Stimulated activated CD8-positive, alpha-beta memory T cell treated with anti-CD3 and anti-CD28 coated beads, Interleukin-15, amount 100 ng/mL, for 24 hours (primary cell): ENCODE measurements at regions not wholly inside any gene's neighbourhood (a gene's known extent, or its start where the extent isn't known, plus 50 kb on each side); places are given as distances from the start of the nearest gene placed in this dataset.
"Not testable (repeated sequence)": the region's sequence is repeated elsewhere in the genome, so short reads cannot be mapped to it uniquely, and the experiment has no call there.

Source experiments
- DNase-seq: peaks from one replicate; pipeline ENCODE4 v3.0.0-alpha.2; 2020; ENCODE audit warnings: low read depth

- DNase-seq, result no peak
These were observed 132.9 kb downstream of the SOCS6 start for GRCh38 chr18:70421471-70422390.

DNA sequence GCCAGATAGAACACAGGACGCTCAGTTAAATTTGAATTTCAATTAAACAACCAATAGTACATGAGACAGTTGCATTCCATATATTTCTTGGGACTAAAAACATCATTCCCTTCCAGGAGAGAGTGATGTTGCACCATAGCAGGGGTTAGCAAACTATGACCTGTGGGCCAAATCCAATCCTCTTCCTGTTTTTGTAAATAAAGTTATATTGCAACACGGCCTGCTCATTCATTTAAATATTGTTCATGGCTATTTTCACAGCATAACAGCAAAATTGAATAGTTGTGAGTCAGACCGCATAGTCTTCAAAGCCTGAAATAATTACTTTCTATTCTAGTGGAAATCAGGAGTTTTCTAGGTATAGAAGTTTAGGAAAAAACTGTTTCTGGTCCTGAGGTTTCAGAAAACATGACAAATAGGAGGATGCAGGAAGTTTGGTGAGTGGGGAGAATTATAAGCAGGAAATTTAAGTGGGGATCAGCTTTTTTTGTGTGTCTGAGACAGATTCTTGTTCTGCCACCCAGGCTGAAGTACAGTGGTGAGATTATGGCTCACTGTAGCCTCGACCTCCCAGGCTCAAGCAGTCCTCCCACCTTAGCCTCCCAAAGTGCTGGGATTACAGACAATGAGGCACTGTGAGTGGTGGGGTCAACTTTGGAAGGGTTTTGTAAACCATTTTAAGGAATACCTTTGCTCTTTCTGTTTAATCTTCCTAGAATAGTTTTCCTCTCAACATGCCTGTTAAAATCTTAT lies 131.5 kb downstream of the SOCS6 start:
- no peak for DNase-seq

DNA sequence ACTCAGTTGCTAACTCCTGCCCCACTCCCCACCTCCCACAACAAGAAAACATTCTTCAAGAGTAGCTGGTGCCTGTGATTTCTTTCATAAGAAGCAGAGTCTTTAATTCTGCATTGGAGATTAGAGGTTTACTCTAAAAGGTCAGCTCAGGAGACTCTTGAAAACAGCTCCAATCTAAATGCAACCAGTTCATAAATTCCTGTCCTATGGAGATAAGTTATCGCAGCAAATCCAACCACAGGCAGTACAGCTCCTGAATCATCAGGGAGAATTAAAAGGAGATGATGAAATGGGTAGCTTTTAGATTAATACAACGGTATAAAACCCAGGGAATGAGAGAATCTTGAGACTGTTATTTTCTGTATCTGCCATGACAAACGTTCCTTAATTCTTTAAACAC lies 130.7 kb downstream of the SOCS6 start:
- DNase-seq, result no peak

DNA sequence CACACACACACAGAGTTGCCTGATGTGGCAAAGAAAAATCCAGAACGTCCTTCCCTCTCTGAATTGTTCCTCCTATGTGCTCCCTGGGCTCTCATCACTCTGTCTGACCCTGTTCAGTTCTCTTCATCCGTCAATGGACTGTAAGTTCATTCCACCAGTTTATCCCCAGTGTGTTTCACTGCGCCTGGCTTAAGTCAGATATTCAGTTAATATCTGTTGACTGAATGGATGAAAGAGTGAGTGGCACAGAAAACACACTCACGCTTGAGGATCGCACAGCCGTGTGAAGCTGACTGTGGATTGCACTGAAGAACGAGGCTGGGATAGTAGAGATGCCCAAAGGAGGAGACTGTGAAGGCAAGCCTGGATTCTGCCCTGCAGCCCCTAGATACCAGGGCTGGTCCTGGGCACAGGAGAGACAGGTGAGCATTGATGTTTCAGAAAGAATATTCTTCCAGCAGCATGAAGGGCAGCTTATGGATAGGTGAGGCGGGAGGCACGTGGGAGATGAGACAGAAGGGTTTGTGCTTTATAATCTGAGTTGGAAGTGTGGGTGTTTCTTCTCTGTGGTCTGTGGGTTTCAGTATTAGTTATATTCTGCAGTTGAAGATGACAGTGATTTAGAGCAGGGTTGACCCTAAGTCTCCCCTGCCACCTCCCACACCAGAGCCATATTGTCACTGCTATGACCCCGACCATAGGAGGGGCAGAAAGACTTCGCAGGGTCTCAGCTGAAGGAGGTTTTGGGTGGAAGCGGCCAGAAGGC lies 129.9 kb downstream of the SOCS6 start:
- DNase-seq, result no peak

- no peak for DNase-seq
These were observed 129.0 kb downstream of the SOCS6 start for GRCh38 chr18:70417847-70418246.

DNA sequence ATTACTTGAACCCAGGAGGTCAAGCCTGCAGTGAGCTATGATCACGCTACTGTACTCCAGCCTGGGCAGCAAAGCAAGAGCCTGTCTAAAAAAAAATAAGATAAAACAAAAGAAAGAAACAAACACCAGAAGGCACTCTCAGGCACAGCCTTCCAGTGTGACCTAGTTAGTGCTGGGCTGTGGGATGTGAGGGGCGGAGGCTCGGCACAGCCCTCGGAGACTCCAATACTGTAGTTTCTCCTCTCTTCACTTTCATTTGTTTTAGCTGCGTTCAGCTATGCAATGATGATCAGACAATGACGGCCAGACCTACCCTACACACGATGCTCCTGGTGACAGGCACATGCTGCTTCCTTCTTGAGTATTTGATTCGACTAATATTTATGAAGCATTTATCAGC lies 127.7 kb downstream of the SOCS6 start:
- no peak for DNase-seq

DNA sequence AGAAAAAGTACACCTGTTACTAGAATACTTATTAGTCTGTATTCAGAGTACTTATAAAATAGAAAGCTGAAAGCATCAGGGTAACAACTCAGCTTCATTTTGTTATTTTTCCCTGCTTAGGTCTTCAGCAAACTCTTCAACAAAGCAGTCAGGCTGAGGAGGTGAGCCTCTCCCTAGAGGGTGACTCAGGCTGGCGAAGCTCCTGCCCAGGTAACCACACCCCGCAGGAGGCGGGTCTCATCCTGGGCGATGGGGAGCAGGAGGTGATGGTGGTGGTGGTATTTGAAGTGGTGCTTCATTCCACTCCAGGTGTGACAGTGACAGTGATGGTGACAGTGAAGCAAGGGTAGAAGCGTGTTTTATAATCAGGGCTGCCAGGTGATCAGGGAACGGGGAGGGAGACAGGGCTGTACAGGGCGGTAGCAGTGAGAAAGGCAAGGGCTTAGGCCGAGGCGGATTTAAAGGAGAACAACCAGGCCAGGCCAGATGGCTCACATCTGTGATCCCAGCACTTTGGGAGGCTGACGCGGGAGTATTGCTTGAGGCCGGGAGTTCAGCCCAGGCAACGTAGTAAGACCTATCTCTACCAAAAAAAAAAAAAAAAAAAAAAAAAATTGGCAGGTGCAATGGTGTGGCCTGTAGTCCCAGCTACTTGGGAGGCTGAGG lies 127.1 kb downstream of the SOCS6 start:
- no peak for DNase-seq

GRCh38 chr18:70414315-70414900 lies 125.6 kb downstream of the SOCS6 start:
- no peak for DNase-seq

- no peak for DNase-seq
These were observed 124.6 kb downstream of the SOCS6 start for GRCh38 chr18:70413455-70413854.

DNA sequence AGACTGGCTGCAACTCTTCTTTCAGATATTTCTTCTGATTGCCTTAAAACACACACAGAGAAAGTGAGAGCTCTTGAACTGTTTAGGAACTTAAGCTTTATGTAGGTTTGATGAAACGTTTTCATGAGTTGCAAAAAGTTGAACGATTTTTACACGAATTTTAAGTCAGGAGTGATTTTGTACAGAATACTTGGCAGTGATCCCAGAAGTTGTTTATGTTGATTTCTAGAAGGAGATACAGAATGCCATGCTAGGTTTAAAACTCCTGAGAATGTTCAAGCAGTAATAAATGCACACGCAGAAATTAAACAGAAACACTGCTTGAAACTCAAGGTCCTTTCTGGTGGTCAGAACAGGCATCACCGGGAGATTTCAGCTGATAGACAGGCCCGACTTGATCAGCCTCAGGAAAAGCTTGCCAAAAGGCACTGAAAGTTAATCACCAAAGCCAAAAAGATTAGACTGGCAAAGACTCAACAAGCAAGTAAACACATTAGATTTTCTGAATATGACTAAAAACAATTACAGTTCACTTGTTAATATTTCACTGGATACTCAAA lies 123.1 kb downstream of the SOCS6 start:
- no peak for DNase-seq

GRCh38 chr18:70411307-70411706 lies 122.5 kb downstream of the SOCS6 start:
- no peak for DNase-seq

DNA sequence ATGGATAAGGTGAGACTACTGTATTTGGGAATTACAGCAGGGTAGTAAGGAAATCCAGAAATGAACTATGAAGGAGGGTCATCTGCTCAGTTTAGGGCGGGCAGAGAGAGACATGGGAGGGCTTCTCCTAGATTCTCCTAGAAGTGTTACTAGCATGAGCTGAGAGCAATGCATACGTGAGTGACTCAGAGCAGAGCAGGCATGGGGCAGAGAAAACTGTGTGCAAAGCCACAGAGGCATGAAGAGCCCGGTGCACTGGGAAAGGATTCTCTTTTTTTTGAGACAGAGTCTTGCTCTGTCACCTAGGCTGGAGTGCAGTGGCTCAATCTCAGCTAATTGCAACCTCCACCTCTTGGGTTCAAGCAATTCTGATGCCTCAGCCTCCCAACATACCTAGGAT lies 116.2 kb downstream of the SOCS6 start:
- no peak for DNase-seq

DNA sequence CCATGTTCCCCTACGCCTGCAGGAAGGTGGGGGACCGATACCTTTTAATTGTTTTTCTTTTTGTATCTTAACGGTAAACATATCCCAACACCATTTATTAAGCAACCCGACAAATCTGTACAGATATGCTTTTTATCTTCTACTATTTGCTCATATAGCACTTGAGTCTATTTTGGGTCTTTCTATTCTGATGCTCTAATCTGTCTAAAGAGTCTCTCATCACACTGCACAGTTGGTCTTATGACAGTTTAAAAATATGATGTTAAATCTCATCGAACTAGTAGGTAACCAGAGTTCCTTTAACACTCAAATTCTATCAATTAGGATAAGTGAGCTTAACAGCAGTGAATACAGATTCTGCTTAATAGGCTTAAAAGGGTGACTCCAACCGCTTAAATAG lies 111.6 kb downstream of the SOCS6 start:
- DNase-seq, result no peak

DNA sequence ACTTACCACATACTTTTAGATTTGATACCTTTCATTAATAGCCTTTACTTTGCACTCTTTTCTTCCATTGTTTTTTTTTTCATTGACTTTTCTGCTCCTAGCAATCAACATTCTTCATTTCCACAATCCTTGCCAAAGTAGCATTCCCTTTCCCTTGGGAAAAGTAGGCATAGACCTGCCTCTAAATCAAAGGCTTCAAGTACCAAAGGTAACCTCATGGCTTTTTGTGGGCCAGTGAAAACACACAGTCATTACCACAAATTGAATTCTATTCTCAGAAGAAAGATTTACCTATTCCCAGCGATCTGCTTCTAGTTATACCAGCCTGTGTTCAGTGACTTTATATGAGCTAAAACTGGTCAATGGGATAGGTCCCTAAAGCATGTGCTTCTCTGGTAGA lies 109.2 kb downstream of the SOCS6 start:
- DNase-seq, result no peak

DNA sequence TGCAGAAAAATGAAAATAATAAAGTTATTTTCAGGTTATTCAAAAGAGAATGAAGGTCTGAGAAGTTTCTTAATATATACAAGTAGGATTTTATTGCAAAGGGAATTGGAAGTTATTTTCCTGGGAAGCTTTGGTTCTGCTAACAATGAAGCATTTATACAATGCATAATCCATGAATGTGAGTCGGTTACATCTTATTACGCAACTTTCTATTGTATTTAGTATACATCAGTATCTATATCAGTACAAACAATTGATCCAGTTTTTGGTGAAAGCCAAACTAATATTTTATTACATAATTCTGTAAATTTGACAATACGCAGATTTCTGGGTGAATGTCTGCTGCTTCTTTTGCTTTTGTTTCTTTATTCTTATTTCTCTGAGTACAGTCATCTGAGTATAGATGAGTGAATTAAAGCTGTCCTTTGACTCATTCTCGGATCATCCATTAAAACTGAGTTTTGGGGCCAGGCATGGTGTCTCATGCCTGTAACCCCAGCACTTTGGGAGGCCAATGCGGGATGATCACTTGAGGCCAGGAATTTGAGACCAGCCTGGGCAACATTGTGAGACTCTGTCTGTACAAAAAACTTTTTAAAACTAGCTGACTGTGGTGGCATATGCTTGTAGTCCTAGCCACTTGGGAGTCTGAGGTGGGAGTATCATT lies 108.5 kb downstream of the SOCS6 start:
- no peak for DNase-seq

GRCh38 chr18:70395771-70396170 lies 106.9 kb downstream of the SOCS6 start:
- DNase-seq, result not testable (repeated sequence)

- no peak for DNase-seq
These were observed 105.8 kb downstream of the SOCS6 start for GRCh38 chr18:70394672-70395071.

DNA sequence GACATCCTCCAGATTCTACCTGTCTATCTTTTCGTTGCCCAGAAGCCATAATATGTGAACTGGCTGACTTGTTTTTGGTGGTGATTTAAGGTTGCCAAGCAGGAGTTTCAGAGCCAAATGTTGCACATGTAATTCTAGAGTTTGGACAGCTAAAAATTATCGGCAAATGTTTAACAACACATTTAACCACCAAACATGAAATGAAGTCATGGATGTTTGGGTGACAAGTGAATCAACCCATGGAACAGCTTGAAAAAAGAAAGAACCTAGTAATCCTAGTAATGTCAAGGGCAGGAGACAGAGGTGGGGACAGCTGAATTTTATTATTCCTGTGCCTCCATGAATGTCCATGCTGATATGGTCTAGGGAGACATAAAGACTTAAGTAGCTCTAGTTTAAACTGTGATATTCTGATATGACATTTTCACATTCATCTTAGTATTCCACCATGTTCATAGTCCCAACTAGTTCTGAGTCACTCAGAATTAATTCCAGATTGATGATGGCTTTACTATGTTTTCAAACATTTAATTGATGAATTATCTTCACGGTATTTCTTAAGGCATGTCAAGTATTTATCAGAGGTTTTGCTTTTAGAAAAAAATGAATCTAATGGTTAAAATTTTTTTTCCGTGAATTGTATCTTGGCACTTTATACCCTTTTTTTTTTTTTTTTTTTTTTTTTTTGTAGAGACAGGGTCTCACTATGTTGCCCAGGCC lies 101.7 kb downstream of the SOCS6 start:
- no peak for DNase-seq

- DNase-seq, result not testable (repeated sequence)
These were observed 100.2 kb downstream of the SOCS6 start for GRCh38 chr18:70389036-70389435.

DNA sequence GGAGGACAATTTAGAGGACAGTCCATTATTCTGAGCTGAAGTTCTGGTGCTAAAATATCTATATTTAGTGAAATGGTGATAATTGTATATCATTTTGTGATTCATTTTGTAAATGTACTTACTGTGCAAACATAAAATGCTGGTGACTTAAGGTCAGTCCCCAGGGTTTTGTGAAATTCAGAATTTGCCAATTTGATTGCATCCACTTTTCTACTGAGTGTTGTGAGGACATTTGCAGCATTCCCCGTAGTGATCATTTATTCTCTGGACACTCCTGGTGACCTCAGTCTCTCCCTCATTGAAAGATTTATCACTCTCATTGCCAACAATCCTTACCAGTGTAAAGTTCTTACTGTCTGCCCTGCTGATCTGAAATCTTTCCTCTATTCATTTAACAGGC lies 98.2 kb downstream of the SOCS6 start:
- DNase-seq, result no peak
